OCI-LY7 (cell line): ENCODE measurements at regions not wholly inside any gene's neighbourhood (a gene's known extent, or its start where the extent isn't known, plus 50 kb on each side); places are given as distances from the start of the nearest gene placed in this dataset.

Source experiments
- BruUV-seq: library from RNA; stranded (reverse); fragments of 400-500 nt; replicated peaks from 2 replicates; lab custom pipeline; 2021; lab: Mats Ljungman, UMichigan
- CTCF ChIA-PET: fragments of 300-600 bp; sonication (Branson Sonifier 250); formaldehyde crosslinking; loops from one replicate; lab custom pipeline; 2022; ENCODE audit warnings: antibody characterized with exemption; ENCODE audit not compliant: unreplicated experiment; lab: Charles Lee
- POLR2A ChIA-PET: fragments of 300-600 bp; sonication (Branson Sonifier 250); formaldehyde crosslinking; loops from one replicate; lab custom pipeline; 2022; ENCODE audit warnings: antibody characterized with exemption; lab: Charles Lee
- DNase-seq: peaks from one replicate; pipeline ENCODE4 v3.0.0-alpha.2; 2015; ENCODE audit warnings: low spot score
- H2AFZ ChIP-seq: fragments of 200-600 bp; sonication (generic), shearing (Covaris generic); 2 replicates; pipeline ENCODE4 v1.6.1; 2014; ENCODE audit warnings: mild to moderate bottlenecking, antibody characterized with exemption, low read length, moderate library complexity
- H3K27ac ChIP-seq: fragments of 200-600 bp; sonication (generic); 2 replicates; pipeline ENCODE4 v1.5.1; 2014; ENCODE audit warnings: mixed run types, low read depth, mild to moderate bottlenecking, moderate library complexity, low read length, inconsistent platforms; ENCODE audit not compliant: poor library complexity, severe bottlenecking
- H3K36me3 ChIP-seq: fragments of 200-600 bp; sonication (generic); 2 replicates; pipeline ENCODE4 v1.6.1; 2014; ENCODE audit warnings: mild to moderate bottlenecking, antibody characterized with exemption, low read length, moderate library complexity, mixed read lengths; ENCODE audit not compliant: insufficient read depth
- H3K4me1 ChIP-seq: fragments of 200-600 bp; sonication (generic); 2 replicates; pipeline ENCODE4 v1.5.1; 2014; ENCODE audit warnings: mild to moderate bottlenecking, low read length; ENCODE audit not compliant: insufficient read depth, poor library complexity, severe bottlenecking
- H3K4me2 ChIP-seq: fragments of 200-600 bp; sonication (generic); 2 replicates; pipeline ENCODE4 v1.6.1; 2014; ENCODE audit warnings: mild to moderate bottlenecking, low read length
- H3K4me3 ChIP-seq: fragments of 200-600 bp; sonication (generic); 2 replicates; pipeline ENCODE4 v1.5.1; 2014; ENCODE audit warnings: mild to moderate bottlenecking, low read depth, low read length; ENCODE audit not compliant: poor library complexity, severe bottlenecking
- H3K79me2 ChIP-seq: fragments of 200-600 bp; sonication (generic); 2 replicates; pipeline ENCODE4 v1.6.1; 2016; ENCODE audit warnings: low read depth, mild to moderate bottlenecking, low read length, moderate library complexity, mixed read lengths; ENCODE audit not compliant: insufficient read depth
- H3K9me2 ChIP-seq: fragments of 200-600 bp; sonication (generic); 2 replicates; pipeline ENCODE4 v1.6.1; 2016; ENCODE audit warnings: mild to moderate bottlenecking, low read length, mixed read lengths; ENCODE audit not compliant: insufficient read depth
- H3K9me3 ChIP-seq: fragments of 200-600 bp; sonication (generic); 2 replicates; pipeline ENCODE4 v1.6.1; 2014; ENCODE audit warnings: mild to moderate bottlenecking, mixed run types, low read length, mixed read lengths
- H4K20me1 ChIP-seq: fragments of 200-600 bp; sonication (generic); 2 replicates; pipeline ENCODE4 v1.6.1; 2014; ENCODE audit warnings: mild to moderate bottlenecking, antibody characterized with exemption, low read length, moderate library complexity, mixed read lengths; ENCODE audit not compliant: insufficient read depth
- EZH2phosphoT487 ChIP-seq: fragments of 200-600 bp; sonication (generic); IDR thresholded peaks from 2 replicates; pipeline ENCODE4 v1.6.1; 2018; ENCODE audit warnings: low read depth, borderline replicate concordance, mild to moderate bottlenecking, mixed run types, antibody characterized with exemption, low read length, moderate library complexity, mixed read lengths
- intact Hi-C: fragments of 100-400 bp; cut with micrococcal nuclease; formaldehyde crosslinking; loops from one replicate; pipeline ENCODE4 v1.10.0; 2022; ENCODE audit not compliant: unreplicated experiment
- TF ChIP-seq, protein P1 (sequence below): fragments of 200-600 bp; sonication (generic); conservative IDR thresholded peaks from 2 replicates; pipeline ENCODE4 v1.5.1; 2014; ENCODE audit warnings: mild to moderate bottlenecking, antibody characterized with exemption, low read length, moderate library complexity, mixed read lengths

DNA sequence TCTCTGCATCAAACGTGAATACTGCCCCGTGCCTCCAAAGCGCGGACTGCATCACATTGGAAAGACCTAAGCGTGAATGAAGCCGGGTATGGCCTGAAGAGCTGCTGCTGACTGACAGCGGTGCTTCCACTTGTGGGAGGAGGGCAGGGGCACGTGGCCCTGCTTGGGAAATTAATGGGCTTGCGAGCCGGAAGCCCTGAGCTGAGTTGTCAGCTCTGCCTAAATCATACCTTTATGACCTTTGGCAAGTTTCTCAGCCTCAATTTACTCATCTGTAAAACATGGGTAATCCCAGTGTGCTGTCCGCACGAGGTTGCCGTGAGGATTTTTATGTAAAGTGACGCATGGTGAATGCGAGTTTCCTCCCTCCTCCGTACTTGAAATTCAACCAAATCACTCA lies 67.0 kb upstream of the FOXQ1 start:
- TF ChIP-seq, protein P1, sequence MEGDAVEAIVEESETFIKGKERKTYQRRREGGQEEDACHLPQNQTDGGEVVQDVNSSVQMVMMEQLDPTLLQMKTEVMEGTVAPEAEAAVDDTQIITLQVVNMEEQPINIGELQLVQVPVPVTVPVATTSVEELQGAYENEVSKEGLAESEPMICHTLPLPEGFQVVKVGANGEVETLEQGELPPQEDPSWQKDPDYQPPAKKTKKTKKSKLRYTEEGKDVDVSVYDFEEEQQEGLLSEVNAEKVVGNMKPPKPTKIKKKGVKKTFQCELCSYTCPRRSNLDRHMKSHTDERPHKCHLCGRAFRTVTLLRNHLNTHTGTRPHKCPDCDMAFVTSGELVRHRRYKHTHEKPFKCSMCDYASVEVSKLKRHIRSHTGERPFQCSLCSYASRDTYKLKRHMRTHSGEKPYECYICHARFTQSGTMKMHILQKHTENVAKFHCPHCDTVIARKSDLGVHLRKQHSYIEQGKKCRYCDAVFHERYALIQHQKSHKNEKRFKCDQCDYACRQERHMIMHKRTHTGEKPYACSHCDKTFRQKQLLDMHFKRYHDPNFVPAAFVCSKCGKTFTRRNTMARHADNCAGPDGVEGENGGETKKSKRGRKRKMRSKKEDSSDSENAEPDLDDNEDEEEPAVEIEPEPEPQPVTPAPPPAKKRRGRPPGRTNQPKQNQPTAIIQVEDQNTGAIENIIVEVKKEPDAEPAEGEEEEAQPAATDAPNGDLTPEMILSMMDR, result no peak
- no peak for TF ChIP-seq EZH2phosphoT487
- POLR2A ChIA-PET, result interaction anchor here (0.6 to 0.7 kb wide), 3 partner anchors 8 to 102 kb away, joined by 3 to 4 read pairs (median 3); no protein-coding TSS in a partner anchor

DNA sequence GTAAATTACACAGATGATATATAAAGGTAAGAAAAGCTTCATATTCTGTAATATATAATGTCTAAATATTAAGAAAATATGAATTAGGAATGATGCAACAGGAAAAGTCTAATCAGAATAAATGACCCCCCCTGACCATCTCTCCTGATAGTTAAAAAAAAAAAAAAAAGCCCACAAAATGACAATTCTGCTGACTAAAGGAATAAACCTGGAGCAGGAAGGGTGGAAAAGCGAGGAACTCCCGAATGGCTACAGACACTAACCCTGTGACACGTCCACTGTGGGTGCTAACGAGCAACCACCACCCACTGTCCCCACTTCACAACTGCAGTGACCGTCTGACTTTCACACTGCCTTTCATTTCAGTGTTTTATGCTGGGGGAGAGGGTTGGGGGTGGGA lies 67.6 kb upstream of the FOXQ1 start:
- no peaks in the 10 kb centered on the region for H3K36me3 ChIP-seq
- no peaks in the 10 kb centered on the region for H3K9me2 ChIP-seq
- CTCF ChIA-PET, result no interaction called here
- no TSS peak for BruUV-seq
- intact Hi-C loops, result no loop called here
- no peak for DNase-seq
- H3K4me1 ChIP-seq, result no peaks in the 10 kb centered on the region
- no peak overlapping the region for H2AFZ ChIP-seq
- no peaks in the 10 kb centered on the region for H3K9me3 ChIP-seq
- POLR2A ChIA-PET, result interaction anchor here (0.6 to 0.7 kb wide), 3 partner anchors 21 to 102 kb away, joined by 3 to 4 read pairs (median 3); no protein-coding TSS in a partner anchor
- H3K79me2 ChIP-seq, result no peaks in the 10 kb centered on the region
- no peak for TF ChIP-seq EZH2phosphoT487
- TF ChIP-seq, protein P1, result no peak
- no peak overlapping the region for H3K4me2 ChIP-seq
- H3K27ac ChIP-seq, result no peak overlapping the region
- no peak overlapping the region for H3K4me3 ChIP-seq
- no peaks in the 10 kb centered on the region for H4K20me1 ChIP-seq

More for the DNA sequence above, 67.0 kb upstream of the FOXQ1 start:
- no peaks in the 10 kb centered on the region for H3K4me1 ChIP-seq
- H2AFZ ChIP-seq, result no peak overlapping the region
- H3K9me3 ChIP-seq, result no peaks in the 10 kb centered on the region
- H3K9me2 ChIP-seq, result no peaks in the 10 kb centered on the region
- no peak for DNase-seq
- no peaks in the 10 kb centered on the region for H4K20me1 ChIP-seq
- H3K4me2 ChIP-seq, result no peak overlapping the region
- intact Hi-C loops, result no loop called here
- H3K27ac ChIP-seq, result no peak overlapping the region
- H3K79me2 ChIP-seq, result no peaks in the 10 kb centered on the region
- no peak overlapping the region for H3K4me3 ChIP-seq
- CTCF ChIA-PET, result no interaction called here
- no TSS peak for BruUV-seq
- H3K36me3 ChIP-seq, result no peaks in the 10 kb centered on the region

- no peak overlapping the region for H3K27ac ChIP-seq
- H3K36me3 ChIP-seq, result no peaks in the 10 kb centered on the region
- H2AFZ ChIP-seq, result no peak overlapping the region
- H3K79me2 ChIP-seq, result no peaks in the 10 kb centered on the region
- TF ChIP-seq EZH2phosphoT487, result no peak
- TF ChIP-seq, protein P1, result no peak
- no peaks in the 10 kb centered on the region for H3K9me3 ChIP-seq
- H3K4me3 ChIP-seq, result no peak overlapping the region
- DNase-seq, result no peak
- H4K20me1 ChIP-seq, result no peaks in the 10 kb centered on the region
- H3K4me1 ChIP-seq, result no peaks in the 10 kb centered on the region
- no peak overlapping the region for H3K4me2 ChIP-seq
- CTCF ChIA-PET, result no interaction called here
- POLR2A ChIA-PET, result no interaction called here
- no TSS peak for BruUV-seq
- H3K9me2 ChIP-seq, result no peaks in the 10 kb centered on the region
- intact Hi-C loops, result no loop called here
These were observed 69.5 kb upstream of the FOXQ1 start for GRCh38 chr6:1242446-1242845.
